HepG2 (cell line): ENCODE measurements at regions not wholly inside any gene's neighbourhood (a gene's known extent, or its start where the extent isn't known, plus 50 kb on each side); places are given as distances from the start of the nearest gene placed in this dataset.

Experiments used
- ATAC-seq: fragments of 200-7000 bp; cut with Tn5 transposase; 3 replicates; pipeline ENCODE4 v1.9.1; 2020; ENCODE audit warnings: mild to moderate bottlenecking, moderate library complexity
- BruUV-seq: library from RNA; stranded (reverse); fragments of 400-500 nt; replicated peaks from 2 replicates; lab custom pipeline; 2021; lab: Mats Ljungman, UMichigan
- CTCF ChIA-PET: fragments of 300-600 bp; formaldehyde crosslinking; extraction: SDS; loops from one replicate; lab custom pipeline; 2021; ENCODE audit warnings: low total read pairs, inconsistent platforms, low intra/inter-chr PET ratio; lab: Yijun Ruan, JAX
- POLR2A ChIA-PET: fragments of 350-600 bp; sonication (Branson Sonifier 250); formaldehyde crosslinking; loops from one replicate; lab custom pipeline; 2020; ENCODE audit warnings: antibody characterized with exemption, inconsistent platforms; lab: Yijun Ruan, JAX
- DNase-seq: peaks from one replicate; pipeline ENCODE4 v3.0.0-alpha.2; 2015; ENCODE audit warnings: low spot score
- FAIRE-seq: peaks from 3 replicates; lab custom pipeline; 2011; peaks lifted over from hg19 to GRCh38; lab: Jason Lieb, UNC
- H2AFZ ChIP-seq: one replicate; pipeline ENCODE4 v1.6.1; 2011; ENCODE audit warnings: low read length, inconsistent platforms
- H3K27ac ChIP-seq: fragments of 300-600 bp; 3 replicates; pipeline ENCODE4 v1.8.0; 2011; ENCODE audit warnings: mixed run types, mild to moderate bottlenecking, mixed read lengths, low read length, inconsistent platforms; ENCODE audit not compliant: insufficient read depth; ENCODE audit errors: extremely low read length
- H3K27me3 ChIP-seq, 2 experiments: fragments of 200-600 bp in 1 of 2; 2 replicates in 1 of 2; 3 replicates in 1 of 2; pipeline versions ENCODE4 v1.6.0 to v1.8.0; 2011; ENCODE audit warnings: low read length in 2 of 2, mild to moderate bottlenecking in 2 of 2, moderate library complexity in 2 of 2, inconsistent platforms in 1 of 2; ENCODE audit not compliant: insufficient read depth in 2 of 2, control insufficient read depth in 1 of 2
- H3K36me3 ChIP-seq, 2 experiments: fragments of 200-600 bp in 1 of 2; replicated peaks in 1 of 2; 2 replicates in 1 of 2; 3 replicates in 1 of 2; pipeline versions ENCODE4 v1.5.1 to v1.8.0; 2011; ENCODE audit warnings: low read length in 2 of 2, inconsistent platforms in 1 of 2; ENCODE audit not compliant: insufficient read depth in 2 of 2, control insufficient read depth in 1 of 2
- H3K4me1 ChIP-seq: 2 replicates; pipeline ENCODE4 v1.5.1; 2012; ENCODE audit warnings: low read length, inconsistent platforms; ENCODE audit not compliant: insufficient read depth
- H3K4me2 ChIP-seq: 2 replicates; pipeline ENCODE4 v1.6.0; 2011; ENCODE audit warnings: low read depth, low read length, inconsistent platforms
- H3K4me3 ChIP-seq, 3 experiments: fragments of 200-600 bp in 1 of 3; sonication (generic), shearing (Covaris generic) in 1 of 3; replicated peaks in 1 of 3; 2 replicates each; pipeline ENCODE4 v1.5.1; 2011 to 2016; ENCODE audit warnings: low read length in 3 of 3, inconsistent platforms in 2 of 3, low read depth in 2 of 3, mild to moderate bottlenecking in 2 of 3, control low read depth in 1 of 3, mixed read lengths in 1 of 3; ENCODE audit not compliant: insufficient read depth in 1 of 3
- H3K79me2 ChIP-seq: one replicate; pipeline ENCODE4 v1.6.1; 2011; ENCODE audit warnings: low read length, inconsistent platforms; ENCODE audit not compliant: insufficient read depth
- H3K9ac ChIP-seq: 2 replicates; pipeline ENCODE4 v1.6.0; 2011; ENCODE audit warnings: mild to moderate bottlenecking, low read depth, low read length, inconsistent platforms; ENCODE audit not compliant: insufficient read depth
- H3K9me3 ChIP-seq: 2 replicates; pipeline ENCODE4 v1.5.1; 2012; ENCODE audit warnings: mild to moderate bottlenecking, low read length
- H4K20me1 ChIP-seq: 2 replicates; pipeline ENCODE4 v1.6.0; 2011; ENCODE audit warnings: inconsistent platforms, mild to moderate bottlenecking, low read length, moderate library complexity; ENCODE audit not compliant: insufficient read depth
- KLF16 ChIP-seq, 2 experiments: sonication (generic) in 1 of 2; formaldehyde crosslinking in 1 of 2; IDR thresholded peaks; 2 replicates each; pipeline versions ENCODE4 v1.6.1 to v1.8.0; 2016 to 2023; ENCODE audit warnings: missing genetic modification reagents in 2 of 2, missing compliant biosample characterization in 1 of 2
- MEIS1 ChIP-seq: sonication (generic); formaldehyde crosslinking; IDR thresholded peaks from 2 replicates; pipeline ENCODE4 v1.9.0; 2021; ENCODE audit warnings: mild to moderate bottlenecking, missing genetic modification reagents, moderate library complexity, borderline replicate concordance
- NCOA2 ChIP-seq: sonication (generic); formaldehyde crosslinking; IDR thresholded peaks from 2 replicates; pipeline ENCODE4 v1.8.0; 2022; ENCODE audit warnings: inconsistent platforms
- NFRKB ChIP-seq: fragments of 450-650 bp; IDR thresholded peaks from 2 replicates; pipeline ENCODE4 v1.6.1; 2017
- SUZ12 ChIP-seq: fragments of 150-350 bp; IDR thresholded peaks from 2 replicates; pipeline ENCODE4 v1.6.1; 2014; ENCODE audit warnings: low read depth, low read length
- U2AF2 ChIP-seq: fragments of 200-400 bp; formaldehyde crosslinking; IDR thresholded peaks from 2 replicates; pipeline ENCODE4 v1.6.1; 2017; ENCODE audit warnings: low read depth, mild to moderate bottlenecking, low read length
- YY1 ChIP-seq: IDR thresholded peaks from 2 replicates; pipeline ENCODE4 v1.6.1; 2011; ENCODE audit warnings: low read length, low read depth, moderate library complexity, mild to moderate bottlenecking; ENCODE audit not compliant: insufficient read depth, insufficient replicate concordance
- ZNF367 ChIP-seq: sonication (generic); formaldehyde crosslinking; IDR thresholded peaks from 2 replicates; pipeline ENCODE4 v1.4.0; 2020; ENCODE audit warnings: missing genetic modification reagents, borderline replicate concordance
- ZNF546 ChIP-seq: sonication (generic); formaldehyde crosslinking; conservative IDR thresholded peaks from 2 replicates; pipeline ENCODE4 v1.8.1; 2023; ENCODE audit warnings: mild to moderate bottlenecking, missing genetic modification reagents
- ZSCAN25 ChIP-seq: sonication (generic); formaldehyde crosslinking; IDR thresholded peaks from 2 replicates; pipeline ENCODE4 v1.8.0; 2022; ENCODE audit warnings: mild to moderate bottlenecking, missing genetic modification reagents
- WGBS: methylation state at CpG from one replicate; pipeline ENCODE4 v1.1.6; 2017; ENCODE audit warnings: low lambda C conversion rate; 5-methylcytosine and 5-hydroxymethylcytosine counted together
- in situ Hi-C: cut with HindIII; loops from 2 replicates; pipeline ENCODE4 v1.10.0; 2017; ENCODE audit warnings: low pct_unique_long_range_greater_than_20kb; ENCODE audit not compliant: extremely low pct_ligation_motif_present
- intact Hi-C: fragments of 100-400 bp; cut with micrococcal nuclease; formaldehyde crosslinking; loops from one replicate; pipeline ENCODE4 v1.10.0; 2022; ENCODE audit not compliant: unreplicated experiment
- TF ChIP-seq, protein P1 (sequence below): sonication (generic); IDR thresholded peaks from 2 replicates; pipeline ENCODE4 v1.6.1; 2016; ENCODE audit warnings: low read depth, borderline replicate concordance
- TF ChIP-seq, protein P2 (sequence below): sonication (generic); formaldehyde crosslinking; IDR thresholded peaks from 2 replicates; pipeline ENCODE4 v1.4.0; 2020; ENCODE audit warnings: missing genetic modification reagents, mild to moderate bottlenecking, borderline replicate concordance
- TF ChIP-seq, protein P3 (sequence below): sonication (generic); formaldehyde crosslinking; IDR thresholded peaks from 2 replicates; pipeline ENCODE4 v1.4.0; 2020; ENCODE audit warnings: mild to moderate bottlenecking, missing genetic modification reagents
- TF ChIP-seq, protein P4 (sequence below): IDR thresholded peaks from 2 replicates; pipeline ENCODE4 v1.6.1; 2012; ENCODE audit warnings: low read depth, low read length, improper control_type of control experiment

DNA sequence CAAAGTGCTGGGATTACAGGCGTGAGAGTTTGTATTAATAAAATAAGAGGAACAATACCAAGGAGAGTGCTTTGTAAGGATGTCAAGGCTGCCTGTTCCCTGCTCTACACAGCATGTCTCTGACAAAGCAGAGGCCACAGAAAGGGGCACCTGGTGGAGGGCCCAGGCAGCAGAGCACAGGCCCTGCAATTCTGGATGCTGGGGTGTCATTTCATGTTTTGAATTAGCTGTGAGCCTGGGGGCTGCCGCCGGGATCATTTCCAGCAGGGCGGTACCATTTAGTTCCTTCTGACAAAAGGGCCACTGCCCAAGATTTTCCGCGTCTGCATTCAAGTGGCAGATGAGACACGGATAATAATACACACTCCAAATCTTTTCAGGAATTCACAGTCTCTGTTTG, 396.9 kb downstream of the GADD45G start:
- no peaks in the 10 kb centered on the region for H3K36me3 ChIP-seq
- H3K27me3 ChIP-seq = no peaks in the 10 kb centered on the region
- DNase-seq = no peak
- no peak for FAIRE-seq
- intact Hi-C loops (no loop called here), in situ Hi-C loops (no loop called here)
- POLR2A ChIA-PET = no interaction called here
- no peak for ATAC-seq
- H3K9me3 ChIP-seq = no peaks in the 10 kb centered on the region
- CTCF ChIA-PET = no interaction called here
- H2AFZ ChIP-seq = no peak overlapping the region
- H3K4me1 ChIP-seq = peaks cover 28% of the 10 kb centered on the region
- H3K4me2 ChIP-seq = no peak overlapping the region
- no TSS peak for BruUV-seq
- no peaks in the 10 kb centered on the region for H3K79me2 ChIP-seq
- no peak overlapping the region for H3K9ac ChIP-seq
- H3K27ac ChIP-seq = no peak overlapping the region
- H3K4me3 ChIP-seq = no peak overlapping the region
- H4K20me1 ChIP-seq = no peaks in the 10 kb centered on the region
- 79% methylated on average over 5 of the region's 7 CpGs for WGBS
- TF ChIP-seq, protein P1, sequence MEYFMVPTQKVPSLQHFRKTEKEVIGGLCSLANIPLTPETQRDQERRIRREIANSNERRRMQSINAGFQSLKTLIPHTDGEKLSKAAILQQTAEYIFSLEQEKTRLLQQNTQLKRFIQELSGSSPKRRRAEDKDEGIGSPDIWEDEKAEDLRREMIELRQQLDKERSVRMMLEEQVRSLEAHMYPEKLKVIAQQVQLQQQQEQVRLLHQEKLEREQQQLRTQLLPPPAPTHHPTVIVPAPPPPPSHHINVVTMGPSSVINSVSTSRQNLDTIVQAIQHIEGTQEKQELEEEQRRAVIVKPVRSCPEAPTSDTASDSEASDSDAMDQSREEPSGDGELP = no peak
- TF ChIP-seq, protein P2, sequence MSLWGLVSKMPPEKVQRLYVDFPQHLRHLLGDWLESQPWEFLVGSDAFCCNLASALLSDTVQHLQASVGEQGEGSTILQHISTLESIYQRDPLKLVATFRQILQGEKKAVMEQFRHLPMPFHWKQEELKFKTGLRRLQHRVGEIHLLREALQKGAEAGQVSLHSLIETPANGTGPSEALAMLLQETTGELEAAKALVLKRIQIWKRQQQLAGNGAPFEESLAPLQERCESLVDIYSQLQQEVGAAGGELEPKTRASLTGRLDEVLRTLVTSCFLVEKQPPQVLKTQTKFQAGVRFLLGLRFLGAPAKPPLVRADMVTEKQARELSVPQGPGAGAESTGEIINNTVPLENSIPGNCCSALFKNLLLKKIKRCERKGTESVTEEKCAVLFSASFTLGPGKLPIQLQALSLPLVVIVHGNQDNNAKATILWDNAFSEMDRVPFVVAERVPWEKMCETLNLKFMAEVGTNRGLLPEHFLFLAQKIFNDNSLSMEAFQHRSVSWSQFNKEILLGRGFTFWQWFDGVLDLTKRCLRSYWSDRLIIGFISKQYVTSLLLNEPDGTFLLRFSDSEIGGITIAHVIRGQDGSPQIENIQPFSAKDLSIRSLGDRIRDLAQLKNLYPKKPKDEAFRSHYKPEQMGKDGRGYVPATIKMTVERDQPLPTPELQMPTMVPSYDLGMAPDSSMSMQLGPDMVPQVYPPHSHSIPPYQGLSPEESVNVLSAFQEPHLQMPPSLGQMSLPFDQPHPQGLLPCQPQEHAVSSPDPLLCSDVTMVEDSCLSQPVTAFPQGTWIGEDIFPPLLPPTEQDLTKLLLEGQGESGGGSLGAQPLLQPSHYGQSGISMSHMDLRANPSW (CRISPR knock-in tag) = no peak
- TF ChIP-seq KLF16 (CRISPR knock-in tag; IDR thresholded peaks at IDR 0.05) (no peak), ZNF367 (CRISPR knock-in tag) (no peak), SUZ12 (no peak), MEIS1 (no peak), YY1 (no peak), U2AF2 (no peak), NFRKB (no peak), ZSCAN25 (no peak), NCOA2 (CRISPR knock-in tag) (no peak), ZNF546 (no peak)
- TF ChIP-seq, protein P3, sequence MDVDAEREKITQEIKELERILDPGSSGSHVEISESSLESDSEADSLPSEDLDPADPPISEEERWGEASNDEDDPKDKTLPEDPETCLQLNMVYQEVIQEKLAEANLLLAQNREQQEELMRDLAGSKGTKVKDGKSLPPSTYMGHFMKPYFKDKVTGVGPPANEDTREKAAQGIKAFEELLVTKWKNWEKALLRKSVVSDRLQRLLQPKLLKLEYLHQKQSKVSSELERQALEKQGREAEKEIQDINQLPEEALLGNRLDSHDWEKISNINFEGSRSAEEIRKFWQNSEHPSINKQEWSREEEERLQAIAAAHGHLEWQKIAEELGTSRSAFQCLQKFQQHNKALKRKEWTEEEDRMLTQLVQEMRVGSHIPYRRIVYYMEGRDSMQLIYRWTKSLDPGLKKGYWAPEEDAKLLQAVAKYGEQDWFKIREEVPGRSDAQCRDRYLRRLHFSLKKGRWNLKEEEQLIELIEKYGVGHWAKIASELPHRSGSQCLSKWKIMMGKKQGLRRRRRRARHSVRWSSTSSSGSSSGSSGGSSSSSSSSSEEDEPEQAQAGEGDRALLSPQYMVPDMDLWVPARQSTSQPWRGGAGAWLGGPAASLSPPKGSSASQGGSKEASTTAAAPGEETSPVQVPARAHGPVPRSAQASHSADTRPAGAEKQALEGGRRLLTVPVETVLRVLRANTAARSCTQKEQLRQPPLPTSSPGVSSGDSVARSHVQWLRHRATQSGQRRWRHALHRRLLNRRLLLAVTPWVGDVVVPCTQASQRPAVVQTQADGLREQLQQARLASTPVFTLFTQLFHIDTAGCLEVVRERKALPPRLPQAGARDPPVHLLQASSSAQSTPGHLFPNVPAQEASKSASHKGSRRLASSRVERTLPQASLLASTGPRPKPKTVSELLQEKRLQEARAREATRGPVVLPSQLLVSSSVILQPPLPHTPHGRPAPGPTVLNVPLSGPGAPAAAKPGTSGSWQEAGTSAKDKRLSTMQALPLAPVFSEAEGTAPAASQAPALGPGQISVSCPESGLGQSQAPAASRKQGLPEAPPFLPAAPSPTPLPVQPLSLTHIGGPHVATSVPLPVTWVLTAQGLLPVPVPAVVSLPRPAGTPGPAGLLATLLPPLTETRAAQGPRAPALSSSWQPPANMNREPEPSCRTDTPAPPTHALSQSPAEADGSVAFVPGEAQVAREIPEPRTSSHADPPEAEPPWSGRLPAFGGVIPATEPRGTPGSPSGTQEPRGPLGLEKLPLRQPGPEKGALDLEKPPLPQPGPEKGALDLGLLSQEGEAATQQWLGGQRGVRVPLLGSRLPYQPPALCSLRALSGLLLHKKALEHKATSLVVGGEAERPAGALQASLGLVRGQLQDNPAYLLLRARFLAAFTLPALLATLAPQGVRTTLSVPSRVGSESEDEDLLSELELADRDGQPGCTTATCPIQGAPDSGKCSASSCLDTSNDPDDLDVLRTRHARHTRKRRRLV = no peak
- TF ChIP-seq, protein P4, sequence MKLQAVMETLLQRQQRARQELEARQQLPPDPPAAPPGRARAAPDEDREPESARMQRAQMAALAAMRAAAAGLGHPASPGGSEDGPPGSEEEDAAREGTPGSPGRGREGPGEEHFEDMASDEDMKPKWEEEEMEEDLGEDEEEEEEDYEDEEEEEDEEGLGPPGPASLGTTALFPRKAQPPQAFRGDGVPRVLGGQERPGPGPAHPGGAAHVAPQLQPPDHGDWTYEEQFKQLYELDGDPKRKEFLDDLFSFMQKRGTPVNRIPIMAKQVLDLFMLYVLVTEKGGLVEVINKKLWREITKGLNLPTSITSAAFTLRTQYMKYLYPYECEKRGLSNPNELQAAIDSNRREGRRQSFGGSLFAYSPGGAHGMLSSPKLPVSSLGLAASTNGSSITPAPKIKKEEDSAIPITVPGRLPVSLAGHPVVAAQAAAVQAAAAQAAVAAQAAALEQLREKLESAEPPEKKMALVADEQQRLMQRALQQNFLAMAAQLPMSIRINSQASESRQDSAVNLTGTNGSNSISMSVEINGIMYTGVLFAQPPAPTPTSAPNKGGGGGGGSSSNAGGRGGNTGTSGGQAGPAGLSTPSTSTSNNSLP = no peak
